GM06990 (cell line): ENCODE measurements at regions not wholly inside any gene's neighbourhood (a gene's known extent, or its start where the extent isn't known, plus 50 kb on each side); places are given as distances from the start of the nearest gene placed in this dataset.

ENCODE experiments used
- DNase-seq: peaks from one replicate; pipeline ENCODE4 v3.0.0-alpha.2; 2011; ENCODE audit not compliant: insufficient read length; ENCODE audit errors: extremely low read depth
- H3K27me3 ChIP-seq: replicated peaks from 2 replicates; pipeline ENCODE4 v1.6.0; 2011; ENCODE audit warnings: low read length; ENCODE audit not compliant: control insufficient read depth, insufficient read depth
- H3K36me3 ChIP-seq: 2 replicates; pipeline ENCODE4 v1.5.1; 2011; ENCODE audit warnings: low read length; ENCODE audit not compliant: control insufficient read depth, insufficient read depth
- H3K4me3 ChIP-seq: replicated peaks from 2 replicates; pipeline ENCODE4 v1.5.1; 2011; ENCODE audit warnings: low read depth, mild to moderate bottlenecking, control low read depth, low read length
- TF ChIP-seq, protein P1 (sequence below): IDR thresholded peaks from 2 replicates; pipeline ENCODE4 v1.5.1; 2011; ENCODE audit warnings: low read length, control low read depth, mild to moderate bottlenecking, inconsistent platforms; ENCODE audit not compliant: insufficient read depth, poor library complexity, severe bottlenecking

DNA sequence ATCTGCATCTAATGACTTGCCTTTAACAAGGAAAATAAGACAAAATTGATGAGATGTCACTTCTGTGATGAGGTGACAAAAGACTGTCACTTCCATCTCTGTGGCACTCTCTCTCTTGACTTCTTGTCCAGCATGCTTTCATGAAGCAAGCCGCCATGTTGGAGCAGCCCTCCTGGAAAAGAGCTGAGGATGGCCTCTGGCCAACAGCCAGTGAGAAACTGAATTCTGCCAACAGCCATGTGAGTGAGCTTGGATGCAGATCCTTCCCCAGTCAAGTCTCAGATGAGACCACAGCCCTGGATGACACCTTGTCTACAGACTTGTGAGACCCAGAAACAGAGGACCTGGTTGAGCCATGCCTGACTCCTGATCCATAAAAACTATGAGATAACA, 412.6 kb upstream of the SHH start:
- TF ChIP-seq, protein P1, sequence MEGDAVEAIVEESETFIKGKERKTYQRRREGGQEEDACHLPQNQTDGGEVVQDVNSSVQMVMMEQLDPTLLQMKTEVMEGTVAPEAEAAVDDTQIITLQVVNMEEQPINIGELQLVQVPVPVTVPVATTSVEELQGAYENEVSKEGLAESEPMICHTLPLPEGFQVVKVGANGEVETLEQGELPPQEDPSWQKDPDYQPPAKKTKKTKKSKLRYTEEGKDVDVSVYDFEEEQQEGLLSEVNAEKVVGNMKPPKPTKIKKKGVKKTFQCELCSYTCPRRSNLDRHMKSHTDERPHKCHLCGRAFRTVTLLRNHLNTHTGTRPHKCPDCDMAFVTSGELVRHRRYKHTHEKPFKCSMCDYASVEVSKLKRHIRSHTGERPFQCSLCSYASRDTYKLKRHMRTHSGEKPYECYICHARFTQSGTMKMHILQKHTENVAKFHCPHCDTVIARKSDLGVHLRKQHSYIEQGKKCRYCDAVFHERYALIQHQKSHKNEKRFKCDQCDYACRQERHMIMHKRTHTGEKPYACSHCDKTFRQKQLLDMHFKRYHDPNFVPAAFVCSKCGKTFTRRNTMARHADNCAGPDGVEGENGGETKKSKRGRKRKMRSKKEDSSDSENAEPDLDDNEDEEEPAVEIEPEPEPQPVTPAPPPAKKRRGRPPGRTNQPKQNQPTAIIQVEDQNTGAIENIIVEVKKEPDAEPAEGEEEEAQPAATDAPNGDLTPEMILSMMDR, result no peak
- Histone ChIP-seq H3K36me3 (no peaks in the 10 kb centered on the region), H3K27me3 (no peaks in the 10 kb centered on the region; the same call in 1 of the 2 replicates), H3K4me3 (no peak overlapping the region)
- no peak for DNase-seq

DNA sequence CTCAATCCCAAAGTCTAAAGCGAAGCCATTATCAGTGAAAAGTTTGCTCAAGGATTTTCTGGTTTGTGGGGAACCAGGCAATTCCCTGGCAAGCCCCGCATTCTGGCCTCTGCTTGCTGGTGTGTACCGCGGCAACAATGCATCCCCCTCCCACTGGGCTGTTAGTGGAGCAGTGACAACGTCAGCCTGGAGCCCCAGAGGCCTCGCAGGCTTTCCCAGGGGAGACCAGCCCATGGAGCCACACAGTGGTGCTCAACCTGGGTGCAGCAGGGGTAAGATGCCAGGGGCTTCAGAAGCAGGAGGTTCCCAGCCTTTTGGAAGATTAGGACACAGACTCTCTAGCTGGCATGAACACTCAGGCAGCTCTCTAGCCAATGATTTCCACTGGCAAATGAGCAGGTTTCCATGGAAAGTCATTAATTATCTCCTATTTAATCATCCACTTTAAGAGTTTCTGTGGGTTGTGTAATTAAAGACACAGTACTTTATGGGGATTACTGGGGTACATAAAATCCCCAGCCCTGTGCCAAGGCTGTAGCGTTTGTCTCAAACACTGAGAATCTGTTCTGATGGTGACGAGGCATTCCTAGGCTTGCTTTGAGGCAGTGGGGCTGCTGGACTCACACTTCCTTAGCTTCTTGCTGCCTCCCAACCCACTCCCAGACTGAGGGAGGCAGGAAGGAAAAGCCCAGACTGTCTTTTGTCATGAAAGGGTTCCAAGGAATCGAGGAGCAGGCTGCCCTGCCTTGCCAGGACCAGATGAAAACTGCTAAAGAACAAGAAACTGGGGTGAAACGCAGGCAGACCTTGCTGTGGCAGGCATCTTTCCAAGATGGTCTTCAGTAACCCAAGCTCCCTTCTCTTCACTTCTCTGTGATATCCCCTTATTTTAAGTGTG, 411.9 kb upstream of the SHH start:
- no peak for DNase-seq
- TF ChIP-seq, protein P1, result no peak
- no peaks in the 10 kb centered on the region for H3K36me3 ChIP-seq
- H3K4me3 ChIP-seq, result no peak overlapping the region
- no peaks in the 10 kb centered on the region; the same call in 1 of the 2 replicates for H3K27me3 ChIP-seq

DNA sequence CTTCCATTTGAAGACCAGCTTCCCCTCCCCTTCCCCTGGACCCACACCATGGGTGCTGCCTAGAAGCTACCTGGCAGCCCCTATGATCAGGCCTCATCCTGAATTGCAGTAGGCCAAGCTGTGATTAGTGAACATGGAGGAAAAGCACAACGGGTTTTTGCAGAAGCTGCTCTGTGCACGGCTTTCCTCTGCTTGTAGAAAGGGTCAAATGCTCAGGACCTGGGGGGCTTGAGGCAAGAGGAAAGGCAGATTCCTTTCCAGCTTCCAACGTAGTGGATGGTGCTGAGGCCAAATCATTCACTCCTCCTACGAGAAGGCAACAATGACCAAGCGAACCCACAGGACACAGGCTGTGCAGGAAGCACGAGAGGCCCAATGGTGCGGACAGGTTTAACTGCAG, 410.3 kb upstream of the SHH start:
- Histone ChIP-seq H3K4me3 (no peak overlapping the region), H3K36me3 (no peaks in the 10 kb centered on the region), H3K27me3 (no peaks in the 10 kb centered on the region; the same call in 1 of the 2 replicates)
- DNase-seq, result no peak
- TF ChIP-seq, protein P1, result no peak

DNA sequence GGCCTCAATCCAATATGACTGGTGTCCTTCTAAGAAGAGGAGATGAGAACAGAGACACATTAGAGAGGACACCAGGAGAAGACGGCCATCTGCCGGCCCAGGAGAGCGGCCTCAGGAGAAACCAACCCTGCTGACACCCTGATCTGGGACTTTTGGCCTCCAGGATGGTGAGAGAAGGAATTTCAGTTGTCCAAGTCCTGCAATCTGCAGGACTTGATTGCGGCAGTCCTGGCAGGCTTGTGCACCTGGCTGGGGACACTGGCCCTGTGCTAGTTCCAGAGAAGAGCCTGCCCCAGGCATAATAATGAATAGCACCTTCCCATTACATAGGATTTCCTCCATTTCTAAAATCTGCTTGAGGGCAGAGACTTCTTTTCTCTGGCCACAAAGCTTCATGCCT, 409.9 kb upstream of the SHH start:
- H3K27me3 ChIP-seq, result no peaks in the 10 kb centered on the region; the same call in 1 of the 2 replicates
- TF ChIP-seq, protein P1, result no peak
- no peak for DNase-seq
- no peaks in the 10 kb centered on the region for H3K36me3 ChIP-seq
- no peak overlapping the region for H3K4me3 ChIP-seq

DNA sequence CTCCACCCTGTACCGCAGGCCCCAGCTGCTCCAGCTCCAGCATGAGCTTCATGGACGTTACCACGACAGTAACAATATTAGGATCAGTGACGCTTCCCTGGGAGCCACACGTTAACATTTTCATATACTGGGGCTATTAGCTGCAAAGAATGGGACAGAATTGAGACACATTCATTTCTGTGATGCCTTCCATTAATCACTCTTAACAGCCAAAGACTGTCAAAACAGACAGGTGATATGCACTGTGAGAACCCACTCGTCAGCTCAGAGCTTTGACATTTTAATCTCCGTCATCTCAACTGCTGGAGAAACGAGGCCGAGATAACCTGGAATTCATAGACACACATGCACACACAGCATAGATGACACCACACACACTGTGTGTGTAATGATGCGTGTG, 408.4 kb upstream of the SHH start:
- TF ChIP-seq, protein P1, result no peak
- DNase-seq, result no peak
- H3K27me3 ChIP-seq, result no peaks in the 10 kb centered on the region; the same call in none of the 2 replicates
- no peaks in the 10 kb centered on the region for H3K36me3 ChIP-seq
- no peak overlapping the region for H3K4me3 ChIP-seq
